Endothelial cell of umbilical vein (primary cell): ENCODE measurements at regions not wholly inside any gene's neighbourhood (a gene's known extent, or its start where the extent isn't known, plus 50 kb on each side); places are given as distances from the start of the nearest gene placed in this dataset.

ENCODE experiments used
- CTCF ChIP-seq, 2 donors: IDR thresholded peaks; 1 replicate in 1 of 2; 2 replicates in 1 of 2; pipeline ENCODE4 v1.5.1; 2011; ENCODE audit warnings: low read length in 2 of 2, mild to moderate bottlenecking in 2 of 2, moderate library complexity in 2 of 2, control low read depth in 1 of 2, inconsistent platforms in 1 of 2, low read depth in 1 of 2; ENCODE audit not compliant: insufficient read depth in 1 of 2; ENCODE audit errors: extremely low read depth in 1 of 2
- POLR2AphosphoS5 ChIP-seq: IDR thresholded peaks from 2 replicates; pipeline ENCODE4 v1.6.1; 2012; ENCODE audit warnings: low read depth, mild to moderate bottlenecking, control low read depth, low read length, moderate library complexity; ENCODE audit not compliant: insufficient read depth

- TF ChIP-seq CTCF (IDR thresholded peaks at IDR 0.05; ENCODE audit: extremely low read depth in 1 of 2, insufficient read depth in 1 of 2, low read depth in 1 of 2, low read length in 2 of 2) = no peak
- TF ChIP-seq POLR2AphosphoS5 = no peak
Measured at GRCh38 chr1:5809207-5809788, 182.9 kb downstream of the NPHP4 start.
